ENCODE measurements at regions not wholly inside any gene's neighbourhood (a gene's known extent, or its start where the extent isn't known, plus 50 kb on each side); places are given as distances from the start of the nearest gene placed in this dataset.
"Not testable (repeated sequence)": the region's sequence is repeated elsewhere in the genome, so short reads cannot be mapped to it uniquely, and the experiment has no call there.

- not testable (repeated sequence) for DNase-seq
These were observed 56.1 kb downstream of the ZNF22 start for GRCh38 chr10:45056806-45057205.

GRCh38 chr10:45058580-45058979, 57.9 kb downstream of the ZNF22 start:
- no peak for DNase-seq

GRCh38 chr10:45058992-45059561, 58.4 kb downstream of the ZNF22 start:
- DNase-seq = no peak

- DNase-seq = no peak
These were observed 58.9 kb downstream of the ZNF22 start for GRCh38 chr10:45059632-45060031.

GRCh38 chr10:45061982-45062381, 61.3 kb downstream of the ZNF22 start:
- no peak for DNase-seq

GRCh38 chr10:45063591-45064231, 63.0 kb downstream of the ZNF22 start:
- no peak for DNase-seq

- no peak for DNase-seq
These were observed 64.3 kb downstream of the ZNF22 start for GRCh38 chr10:45064998-45065397.

- no peak for DNase-seq
These were observed 70.5 kb downstream of the ZNF22 start for GRCh38 chr10:45071043-45071813.

GRCh38 chr10:45075216-45075615, 74.5 kb downstream of the ZNF22 start:
- DNase-seq = no peak

GRCh38 chr10:45075826-45076380, 75.2 kb downstream of the ZNF22 start:
- no peak for DNase-seq

- no peak for DNase-seq
These were observed 76.2 kb downstream of the ZNF22 start for GRCh38 chr10:45076891-45077290.

GRCh38 chr10:45080331-45080730, 79.6 kb downstream of the ZNF22 start:
- DNase-seq = no peak

GRCh38 chr10:45082176-45082575, 81.5 kb downstream of the ZNF22 start:
- DNase-seq = no peak

- DNase-seq = no peak
These were observed 91.2 kb downstream of the ZNF22 start for GRCh38 chr10:45091968-45092367.

- no peak for DNase-seq
These were observed 93.2 kb downstream of the ZNF22 start for GRCh38 chr10:45093945-45094344.

- no peak for DNase-seq
These were observed 94.6 kb downstream of the ZNF22 start for GRCh38 chr10:45095286-45095685.

- no peak for DNase-seq
These were observed 95.3 kb downstream of the ZNF22 start for GRCh38 chr10:45096001-45096400.

- DNase-seq = no peak
These were observed 99.7 kb downstream of the ZNF22 start for GRCh38 chr10:45100429-45100828.

GRCh38 chr10:45104674-45105073, 104.0 kb downstream of the ZNF22 start:
- DNase-seq = no peak

GRCh38 chr10:45105309-45105708, 104.6 kb downstream of the ZNF22 start:
- not testable (repeated sequence) for DNase-seq

- DNase-seq = no peak
These were observed 105.6 kb downstream of the ZNF22 start for GRCh38 chr10:45106236-45106856.

- no peak for DNase-seq
These were observed 110.8 kb downstream of the ZNF22 start for GRCh38 chr10:45111509-45111908.

GRCh38 chr10:45117940-45118339, 117.2 kb downstream of the ZNF22 start:
- not testable (repeated sequence) for DNase-seq

Measured in CD4-positive, alpha-beta T cell treated with Interleukin-6 for 4 hours (primary cell).